C4-2B (cell line): ENCODE measurements at regions not wholly inside any gene's neighbourhood (a gene's known extent, or its start where the extent isn't known, plus 50 kb on each side); places are given as distances from the start of the nearest gene placed in this dataset.

Experiments used
- H3K27ac ChIP-seq: fragments of 450-650 bp; 2 replicates; pipeline ENCODE4 v1.5.1; 2017
- CTCF ChIP-seq: fragments of 450-650 bp; conservative IDR thresholded peaks from 2 replicates; pipeline ENCODE4 v1.5.1; 2017; ENCODE audit warnings: mild to moderate bottlenecking
- ZFX ChIP-seq: fragments of 450-650 bp; IDR thresholded peaks from 2 replicates; pipeline ENCODE4 v1.6.1; 2017

GRCh38 chr5:110251366-110251765, 475.1 kb downstream of the TMEM232 start:
- no peak for TF ChIP-seq CTCF
- no peak for TF ChIP-seq ZFX
- no peak overlapping the region for H3K27ac ChIP-seq

GRCh38 chr5:110255194-110255593, 471.3 kb downstream of the TMEM232 start:
- H3K27ac ChIP-seq: no peak overlapping the region
- no peak for TF ChIP-seq ZFX
- TF ChIP-seq CTCF: no peak

- TF ChIP-seq CTCF: no peak
- no peak for TF ChIP-seq ZFX
- no peak overlapping the region for H3K27ac ChIP-seq
Measured at GRCh38 chr5:110256298-110256697, 470.2 kb downstream of the TMEM232 start.

DNA sequence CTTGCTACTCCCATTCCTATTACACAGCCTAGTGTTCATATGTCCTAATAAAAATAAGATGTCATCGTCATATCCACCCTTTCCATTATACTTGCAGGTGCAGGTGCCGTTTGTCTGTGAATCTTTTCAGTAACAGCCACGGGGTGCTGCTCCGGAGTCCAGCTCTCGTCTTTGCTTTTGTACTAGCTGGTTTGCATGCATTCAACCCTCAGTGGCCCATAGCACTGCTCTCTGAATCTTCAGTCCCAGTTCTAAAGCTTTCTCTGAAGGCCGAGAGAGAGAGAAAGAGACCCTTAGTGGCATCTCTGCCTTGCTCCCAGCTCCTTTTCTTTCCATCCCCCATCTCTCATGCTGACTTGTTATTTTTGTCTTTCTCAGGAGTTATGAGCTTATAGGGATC, 468.5 kb downstream of the TMEM232 start:
- H3K27ac ChIP-seq: no peak overlapping the region
- TF ChIP-seq ZFX (no peak), CTCF (no peak)

GRCh38 chr5:110258460-110259216, 467.8 kb downstream of the TMEM232 start:
- no peak for TF ChIP-seq ZFX

DNA sequence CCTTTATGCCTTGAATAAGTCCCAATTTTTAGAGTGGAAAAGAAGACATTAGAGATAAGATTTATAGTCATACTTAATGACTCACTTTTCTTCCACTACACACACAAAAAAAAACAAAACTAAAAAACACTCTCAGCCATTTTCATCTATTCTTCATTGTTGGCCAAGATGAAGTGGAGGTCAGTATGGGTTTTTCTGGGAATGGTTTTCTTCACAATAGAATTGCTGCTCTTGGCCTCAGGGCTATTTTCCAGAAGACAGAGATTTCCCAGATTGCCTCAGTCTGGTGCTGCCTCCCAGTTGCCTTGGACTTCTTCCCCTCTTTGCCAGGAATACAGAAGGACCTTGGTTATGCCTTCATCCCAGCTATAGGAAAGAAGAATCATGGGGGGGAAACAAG, 463.7 kb downstream of the TMEM232 start:
- TF ChIP-seq CTCF (no peak), ZFX (no peak)

More at GRCh38 chr5:110258460-110259216, 467.8 kb downstream of the TMEM232 start:
- no peak overlapping the region for H3K27ac ChIP-seq

GRCh38 chr5:110264661-110265060, 461.8 kb downstream of the TMEM232 start:
- TF ChIP-seq CTCF: no peak
- TF ChIP-seq ZFX: no peak
- H3K27ac ChIP-seq: no peak overlapping the region

More for the DNA sequence above, 463.7 kb downstream of the TMEM232 start:
- H3K27ac ChIP-seq: no peak overlapping the region

GRCh38 chr5:110265162-110265561, 461.3 kb downstream of the TMEM232 start:
- TF ChIP-seq CTCF (no peak), ZFX (no peak)
- H3K27ac ChIP-seq: no peak overlapping the region
